ENCODE measurements at regions not wholly inside any gene's neighbourhood (a gene's known extent, or its start where the extent isn't known, plus 50 kb on each side); places are given as distances from the start of the nearest gene placed in this dataset.

DNA sequence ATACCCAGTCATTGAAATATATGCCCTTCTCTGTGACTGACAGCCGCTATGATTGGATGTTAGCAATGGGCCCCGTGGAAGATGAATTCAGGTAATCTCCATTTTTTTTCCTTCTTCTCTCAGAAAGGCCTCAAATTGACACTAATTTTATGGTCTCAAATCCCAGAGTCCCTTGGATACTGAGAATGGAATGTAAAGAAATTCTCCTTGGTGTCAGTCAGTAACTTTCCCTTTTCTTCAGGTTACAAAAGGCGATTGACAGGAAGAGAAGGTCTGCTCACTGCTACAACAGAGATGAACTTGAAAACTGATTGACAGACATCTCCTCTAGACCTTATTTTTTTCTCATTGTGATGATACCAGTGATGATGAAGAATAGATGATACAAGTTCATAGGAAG is 748.3 kb downstream of the MAT2B start:
- TF ChIP-seq, protein P1, sequence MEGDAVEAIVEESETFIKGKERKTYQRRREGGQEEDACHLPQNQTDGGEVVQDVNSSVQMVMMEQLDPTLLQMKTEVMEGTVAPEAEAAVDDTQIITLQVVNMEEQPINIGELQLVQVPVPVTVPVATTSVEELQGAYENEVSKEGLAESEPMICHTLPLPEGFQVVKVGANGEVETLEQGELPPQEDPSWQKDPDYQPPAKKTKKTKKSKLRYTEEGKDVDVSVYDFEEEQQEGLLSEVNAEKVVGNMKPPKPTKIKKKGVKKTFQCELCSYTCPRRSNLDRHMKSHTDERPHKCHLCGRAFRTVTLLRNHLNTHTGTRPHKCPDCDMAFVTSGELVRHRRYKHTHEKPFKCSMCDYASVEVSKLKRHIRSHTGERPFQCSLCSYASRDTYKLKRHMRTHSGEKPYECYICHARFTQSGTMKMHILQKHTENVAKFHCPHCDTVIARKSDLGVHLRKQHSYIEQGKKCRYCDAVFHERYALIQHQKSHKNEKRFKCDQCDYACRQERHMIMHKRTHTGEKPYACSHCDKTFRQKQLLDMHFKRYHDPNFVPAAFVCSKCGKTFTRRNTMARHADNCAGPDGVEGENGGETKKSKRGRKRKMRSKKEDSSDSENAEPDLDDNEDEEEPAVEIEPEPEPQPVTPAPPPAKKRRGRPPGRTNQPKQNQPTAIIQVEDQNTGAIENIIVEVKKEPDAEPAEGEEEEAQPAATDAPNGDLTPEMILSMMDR (IDR thresholded peaks at IDR 0.05; ENCODE audit: low read depth, low read length, missing control alignments): no peak
- no peak overlapping the region for H3K4me3 ChIP-seq (replicated peaks; ENCODE audit: low read depth, low read length)
- no peak for DNase-seq (ENCODE audit: extremely low read depth, low read depth)

DNA sequence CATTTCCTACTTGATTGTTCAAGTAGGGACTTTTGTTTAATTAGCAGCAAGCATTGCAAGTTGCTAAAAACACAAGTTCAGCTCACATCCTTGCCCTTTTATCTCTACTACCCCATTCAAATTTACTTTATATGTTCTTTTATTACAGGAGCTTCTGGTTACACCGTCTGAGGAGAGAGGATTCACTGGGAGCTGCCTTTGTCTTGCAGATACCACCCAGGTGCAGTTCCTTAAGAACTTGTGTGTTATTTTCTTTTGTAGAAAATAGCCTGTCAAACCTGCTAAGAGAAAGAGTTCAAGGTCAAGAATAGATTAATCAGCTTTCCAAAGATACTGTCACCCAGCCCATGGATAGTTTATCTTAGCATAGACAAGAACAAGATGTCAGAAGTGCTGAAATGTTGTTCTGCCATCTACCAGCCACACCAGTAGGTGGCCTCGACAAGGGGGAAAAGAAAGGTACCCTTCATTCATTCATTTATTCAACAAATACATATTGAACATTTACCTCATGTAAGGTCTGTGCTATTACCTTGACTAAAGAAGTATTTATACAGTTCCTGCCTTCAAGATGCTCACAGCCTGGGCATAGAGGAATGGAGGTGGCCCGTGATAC is 750.3 kb downstream of the MAT2B start:
- TF ChIP-seq, protein P1 (IDR thresholded peaks at IDR 0.05; ENCODE audit: low read depth, low read length, missing control alignments): no peak
- no peak for DNase-seq (ENCODE audit: extremely low read depth, low read depth)
- no peak overlapping the region for H3K4me3 ChIP-seq (replicated peaks; ENCODE audit: low read depth, low read length)

DNA sequence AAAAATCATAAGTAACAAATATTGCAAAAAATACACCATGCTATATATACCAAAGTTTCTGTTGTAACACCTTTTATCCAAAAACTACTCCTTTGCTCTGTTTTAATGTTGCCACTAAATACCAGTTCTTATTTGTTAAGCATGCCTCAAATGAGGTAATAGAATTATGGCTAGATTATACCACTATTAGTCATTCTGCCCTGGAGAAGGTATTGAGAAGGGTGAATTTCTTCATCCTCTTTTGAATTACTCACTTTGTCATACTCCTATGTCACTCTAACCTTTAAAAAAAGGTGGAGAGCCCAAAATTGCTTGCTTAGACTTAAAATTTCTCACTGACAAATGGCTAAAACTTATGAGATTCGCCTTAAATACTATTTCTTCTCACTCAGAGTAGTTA is 750.9 kb downstream of the MAT2B start:
- TF ChIP-seq, protein P1 (IDR thresholded peaks at IDR 0.05; ENCODE audit: low read depth, low read length, missing control alignments): no peak
- no peak overlapping the region for H3K4me3 ChIP-seq (replicated peaks; ENCODE audit: low read depth, low read length)
- DNase-seq (ENCODE audit: extremely low read depth, low read depth): no peak

DNA sequence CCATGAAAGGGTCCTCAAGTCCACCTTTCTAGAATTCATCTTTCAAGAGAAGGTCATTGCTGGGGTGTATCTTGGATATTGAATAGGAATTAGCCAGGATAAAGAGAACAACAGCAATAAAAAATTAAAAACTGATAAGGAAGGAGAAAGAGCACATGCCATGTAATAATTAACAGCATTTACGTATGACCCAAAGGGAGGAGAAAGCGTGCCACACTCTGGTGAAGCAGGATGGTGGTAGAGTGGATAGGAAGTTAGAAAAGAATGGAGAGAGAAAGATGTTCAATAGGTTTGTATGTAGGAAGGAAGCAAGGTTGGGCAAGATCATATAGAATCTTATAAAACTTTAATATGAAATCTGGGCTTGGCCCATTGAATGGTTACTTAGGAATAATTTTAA is 751.5 kb downstream of the MAT2B start:
- TF ChIP-seq, protein P1 (IDR thresholded peaks at IDR 0.05; ENCODE audit: low read depth, low read length, missing control alignments): no peak
- no peak overlapping the region for H3K4me3 ChIP-seq (replicated peaks; ENCODE audit: low read depth, low read length)
- no peak for DNase-seq (ENCODE audit: extremely low read depth, low read depth)

DNA sequence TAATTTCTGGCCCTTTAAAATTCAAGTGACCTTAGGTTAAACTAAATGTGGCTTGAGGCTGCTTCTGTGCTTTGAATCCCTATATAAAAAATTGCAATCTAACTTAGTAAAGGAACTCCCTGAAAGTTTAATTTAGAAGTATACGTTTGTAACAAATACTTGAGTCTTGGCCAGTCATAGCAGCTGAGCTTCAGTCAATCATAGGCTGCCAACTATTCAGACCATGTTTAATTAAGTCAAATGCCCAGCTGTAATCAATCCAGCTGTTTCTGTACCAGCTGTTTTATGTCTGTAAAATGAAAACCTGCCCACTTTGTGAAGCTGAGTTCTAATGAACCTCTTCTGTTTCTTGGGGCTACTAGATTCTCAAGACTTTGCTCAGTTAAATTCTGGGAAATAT is 760.1 kb downstream of the MAT2B start:
- no peak for DNase-seq (ENCODE audit: extremely low read depth, low read depth)
- H3K4me3 ChIP-seq (replicated peaks; ENCODE audit: low read depth, low read length): no peak overlapping the region
- TF ChIP-seq, protein P1 (IDR thresholded peaks at IDR 0.05; ENCODE audit: low read depth, low read length, missing control alignments): no peak

DNA sequence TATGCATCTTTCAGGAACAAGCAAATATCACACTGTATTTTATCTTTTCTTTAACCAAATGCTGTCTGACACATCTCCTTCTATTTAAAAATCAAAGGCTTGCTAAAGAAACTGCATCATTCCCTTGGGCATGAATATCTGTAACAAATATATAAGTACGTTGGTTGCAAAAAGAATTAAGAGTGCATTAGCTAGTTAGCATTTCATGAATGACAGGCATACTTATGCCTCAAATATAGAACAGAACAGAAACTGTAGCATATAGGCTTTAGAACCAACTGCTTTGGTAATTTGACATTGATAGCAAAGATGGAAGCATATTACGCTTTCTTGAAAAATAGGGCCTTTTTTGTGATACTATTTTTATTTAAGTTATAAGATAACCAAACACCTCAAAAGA is 761.2 kb downstream of the MAT2B start:
- no peak for DNase-seq (ENCODE audit: extremely low read depth, low read depth)
- no peak overlapping the region for H3K4me3 ChIP-seq (replicated peaks; ENCODE audit: low read depth, low read length)
- TF ChIP-seq, protein P1 (IDR thresholded peaks at IDR 0.05; ENCODE audit: low read depth, low read length, missing control alignments): no peak

DNA sequence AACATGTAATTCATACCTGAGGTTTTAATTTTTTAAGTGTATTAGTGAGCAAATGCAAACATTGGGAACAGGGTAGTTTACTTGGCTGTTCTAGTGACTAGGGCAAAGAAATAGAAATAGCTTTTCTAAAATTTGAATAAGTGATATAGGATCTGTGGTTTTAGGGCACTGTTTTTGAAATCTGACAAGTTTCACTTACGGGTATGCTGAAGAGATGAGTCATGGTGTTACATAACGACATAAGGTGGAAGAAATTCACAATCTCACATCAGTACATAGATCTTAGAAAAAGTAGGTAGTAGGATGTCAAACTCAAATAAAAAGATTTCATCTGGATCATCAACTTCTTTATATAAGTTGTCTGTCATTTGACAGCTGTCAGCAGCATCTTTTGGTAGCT is 772.3 kb downstream of the MAT2B start:
- DNase-seq (ENCODE audit: extremely low read depth, low read depth): no peak
- TF ChIP-seq, protein P1 (IDR thresholded peaks at IDR 0.05; ENCODE audit: low read depth, low read length, missing control alignments): no peak
- H3K4me3 ChIP-seq (replicated peaks; ENCODE audit: low read depth, low read length): no peak overlapping the region
